Thyroid gland (tissue), 4 donors: ENCODE measurements at regions not wholly inside any gene's neighbourhood (a gene's known extent, or its start where the extent isn't known, plus 50 kb on each side); places are given as distances from the start of the nearest gene placed in this dataset.

Experiments
- POLR2A ChIP-seq, 2 donors: fragments of 450-650 bp; IDR thresholded peaks; one replicate each; pipeline ENCODE4 v1.6.1; 2017; ENCODE audit warnings: antibody characterized with exemption in 2 of 2, mild to moderate bottlenecking in 2 of 2, moderate library complexity in 1 of 2
- TF ChIP-seq, protein P1 (sequence below), 6 experiments: fragments of 200-600 bp in 3 of 6; fragments of 450-650 bp in 3 of 6; sonication (generic) in 3 of 6; IDR thresholded peaks; one replicate each; pipeline ENCODE4 v1.5.1; 2016 to 2019; ENCODE audit warnings: antibody characterized with exemption in 6 of 6, mild to moderate bottlenecking in 2 of 6, inconsistent platforms in 1 of 6, moderate library complexity in 1 of 6

- TF ChIP-seq, protein P1, sequence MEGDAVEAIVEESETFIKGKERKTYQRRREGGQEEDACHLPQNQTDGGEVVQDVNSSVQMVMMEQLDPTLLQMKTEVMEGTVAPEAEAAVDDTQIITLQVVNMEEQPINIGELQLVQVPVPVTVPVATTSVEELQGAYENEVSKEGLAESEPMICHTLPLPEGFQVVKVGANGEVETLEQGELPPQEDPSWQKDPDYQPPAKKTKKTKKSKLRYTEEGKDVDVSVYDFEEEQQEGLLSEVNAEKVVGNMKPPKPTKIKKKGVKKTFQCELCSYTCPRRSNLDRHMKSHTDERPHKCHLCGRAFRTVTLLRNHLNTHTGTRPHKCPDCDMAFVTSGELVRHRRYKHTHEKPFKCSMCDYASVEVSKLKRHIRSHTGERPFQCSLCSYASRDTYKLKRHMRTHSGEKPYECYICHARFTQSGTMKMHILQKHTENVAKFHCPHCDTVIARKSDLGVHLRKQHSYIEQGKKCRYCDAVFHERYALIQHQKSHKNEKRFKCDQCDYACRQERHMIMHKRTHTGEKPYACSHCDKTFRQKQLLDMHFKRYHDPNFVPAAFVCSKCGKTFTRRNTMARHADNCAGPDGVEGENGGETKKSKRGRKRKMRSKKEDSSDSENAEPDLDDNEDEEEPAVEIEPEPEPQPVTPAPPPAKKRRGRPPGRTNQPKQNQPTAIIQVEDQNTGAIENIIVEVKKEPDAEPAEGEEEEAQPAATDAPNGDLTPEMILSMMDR (IDR thresholded peaks at IDR 0.05): no peak
- TF ChIP-seq POLR2A (IDR thresholded peaks at IDR 0.05): no peak
These were observed 72.0 kb upstream of the NEUROD1 start for GRCh38 chr2:181752301-181752700.
